Left ventricle myocardium inferior (tissue), 1 donor: ENCODE measurements at regions not wholly inside any gene's neighbourhood (a gene's known extent, or its start where the extent isn't known, plus 50 kb on each side); places are given as distances from the start of the nearest gene placed in this dataset.

Experiments used
- DNase-seq: peaks from one replicate; pipeline ENCODE4 v3.0.0-alpha.2; 2020
- H3K27ac ChIP-seq: fragments of 200-600 bp; replicated peaks from 2 replicates; pipeline ENCODE4 v1.8.0; 2021
- H3K27me3 ChIP-seq: fragments of 200-600 bp; 2 replicates; pipeline ENCODE4 v1.8.0; 2021; ENCODE audit warnings: low read depth
- H3K36me3 ChIP-seq: fragments of 200-600 bp; 2 replicates; pipeline ENCODE4 v1.8.0; 2021
- H3K4me1 ChIP-seq: fragments of 200-600 bp; 2 replicates; pipeline ENCODE4 v1.8.0; 2021
- H3K4me3 ChIP-seq: fragments of 200-600 bp; 2 replicates; pipeline ENCODE4 v1.8.0; 2021; ENCODE audit warnings: mild to moderate bottlenecking, moderate library complexity
- H3K9me3 ChIP-seq: fragments of 200-600 bp; replicated peaks from 2 replicates; pipeline ENCODE4 v1.8.0; 2021
- intact Hi-C: fragments of 100-400 bp; cut with micrococcal nuclease; formaldehyde crosslinking; loops from one replicate; pipeline ENCODE4 v1.11.0; 2022
- TF ChIP-seq, protein P1 (sequence below): fragments of 200-600 bp; IDR thresholded peaks from 2 replicates; pipeline ENCODE4 v1.8.0; 2021; ENCODE audit warnings: antibody characterized with exemption, mild to moderate bottlenecking, borderline replicate concordance
- donor health status: DM: no; HTN: yes; CAD: no; lungs with severe emphysema.

DNA sequence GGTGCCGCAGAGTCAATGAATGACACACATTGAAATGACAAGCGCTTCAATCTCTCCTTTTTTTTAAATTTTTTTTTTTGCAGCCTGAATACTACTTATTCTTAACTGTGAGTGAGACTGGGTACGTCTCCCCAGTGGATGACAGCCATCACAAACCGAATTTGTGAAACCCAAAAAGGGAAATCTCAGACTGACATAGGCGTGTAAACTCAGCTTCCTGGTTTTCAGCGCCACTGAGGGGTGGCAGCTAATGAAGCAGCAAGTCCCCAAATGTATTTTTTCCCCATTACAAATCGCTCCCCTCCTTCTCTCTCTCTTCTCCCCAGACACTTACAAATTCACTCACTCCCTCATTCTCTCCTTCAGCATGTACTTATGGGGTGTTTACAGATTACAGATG lies 196.0 kb downstream of the MAF start:
- TF ChIP-seq, protein P1, sequence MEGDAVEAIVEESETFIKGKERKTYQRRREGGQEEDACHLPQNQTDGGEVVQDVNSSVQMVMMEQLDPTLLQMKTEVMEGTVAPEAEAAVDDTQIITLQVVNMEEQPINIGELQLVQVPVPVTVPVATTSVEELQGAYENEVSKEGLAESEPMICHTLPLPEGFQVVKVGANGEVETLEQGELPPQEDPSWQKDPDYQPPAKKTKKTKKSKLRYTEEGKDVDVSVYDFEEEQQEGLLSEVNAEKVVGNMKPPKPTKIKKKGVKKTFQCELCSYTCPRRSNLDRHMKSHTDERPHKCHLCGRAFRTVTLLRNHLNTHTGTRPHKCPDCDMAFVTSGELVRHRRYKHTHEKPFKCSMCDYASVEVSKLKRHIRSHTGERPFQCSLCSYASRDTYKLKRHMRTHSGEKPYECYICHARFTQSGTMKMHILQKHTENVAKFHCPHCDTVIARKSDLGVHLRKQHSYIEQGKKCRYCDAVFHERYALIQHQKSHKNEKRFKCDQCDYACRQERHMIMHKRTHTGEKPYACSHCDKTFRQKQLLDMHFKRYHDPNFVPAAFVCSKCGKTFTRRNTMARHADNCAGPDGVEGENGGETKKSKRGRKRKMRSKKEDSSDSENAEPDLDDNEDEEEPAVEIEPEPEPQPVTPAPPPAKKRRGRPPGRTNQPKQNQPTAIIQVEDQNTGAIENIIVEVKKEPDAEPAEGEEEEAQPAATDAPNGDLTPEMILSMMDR: no peak
- H3K27ac ChIP-seq: no peak overlapping the region
- intact Hi-C loops: no loop called here

DNA sequence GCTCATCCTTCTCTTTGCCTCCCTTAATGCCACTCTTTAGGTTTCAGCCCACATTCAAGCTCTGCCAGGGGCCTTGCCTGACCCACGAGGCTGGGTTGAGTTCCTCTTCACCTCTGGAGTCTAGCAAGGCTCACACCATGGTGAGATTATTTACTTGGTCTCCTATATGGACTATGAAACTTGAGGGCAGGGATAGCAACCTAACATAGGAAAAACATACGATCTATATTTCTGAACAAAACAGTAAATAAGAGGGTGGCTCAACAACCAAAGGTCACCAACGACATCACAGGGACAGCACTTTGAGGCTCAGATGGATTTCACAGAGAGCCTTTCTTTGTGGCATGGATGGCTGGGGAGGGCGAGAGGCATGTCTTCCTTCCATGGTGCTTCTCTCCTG lies 197.0 kb downstream of the MAF start:
- no peaks in the 10 kb centered on the region for H3K4me1 ChIP-seq
- no peak overlapping the region for H3K27ac ChIP-seq
- H3K9me3 ChIP-seq: peaks cover 4% of the 10 kb centered on the region
- no peaks in the 10 kb centered on the region for H3K36me3 ChIP-seq
- no peak overlapping the region for H3K4me3 ChIP-seq
- intact Hi-C loops: no loop called here
- H3K27me3 ChIP-seq: peaks cover 14% of the 10 kb centered on the region
- no peak for DNase-seq
- TF ChIP-seq, protein P1: no peak

More for the DNA sequence above, 196.0 kb downstream of the MAF start:
- Histone ChIP-seq H3K36me3 (no peaks in the 10 kb centered on the region), H3K9me3 (peaks cover 4% of the 10 kb centered on the region), H3K4me1 (no peaks in the 10 kb centered on the region), H3K27me3 (peaks cover 14% of the 10 kb centered on the region), H3K4me3 (no peak overlapping the region)
- no peak for DNase-seq

- H3K27ac ChIP-seq: no peak overlapping the region
- H3K27me3 ChIP-seq: peaks cover 14% of the 10 kb centered on the region
- TF ChIP-seq, protein P1: no peak
- peaks cover 8% of the 10 kb centered on the region for H3K9me3 ChIP-seq
- no peak overlapping the region for H3K4me3 ChIP-seq
- DNase-seq: no peak
- H3K4me1 ChIP-seq: no peaks in the 10 kb centered on the region
- no peaks in the 10 kb centered on the region for H3K36me3 ChIP-seq
- intact Hi-C loops: no loop called here
These were observed 197.6 kb downstream of the MAF start for GRCh38 chr16:79402920-79403319.

- no peak for DNase-seq
- peaks cover 13% of the 10 kb centered on the region for H3K9me3 ChIP-seq
- no peaks in the 10 kb centered on the region for H3K4me1 ChIP-seq
- no peaks in the 10 kb centered on the region for H3K36me3 ChIP-seq
- TF ChIP-seq, protein P1: no peak
- H3K27ac ChIP-seq: no peak overlapping the region
- H3K27me3 ChIP-seq: peaks cover 14% of the 10 kb centered on the region
- intact Hi-C loops: no loop called here
- H3K4me3 ChIP-seq: no peak overlapping the region
These were observed 198.2 kb downstream of the MAF start for GRCh38 chr16:79402356-79402755.

DNA sequence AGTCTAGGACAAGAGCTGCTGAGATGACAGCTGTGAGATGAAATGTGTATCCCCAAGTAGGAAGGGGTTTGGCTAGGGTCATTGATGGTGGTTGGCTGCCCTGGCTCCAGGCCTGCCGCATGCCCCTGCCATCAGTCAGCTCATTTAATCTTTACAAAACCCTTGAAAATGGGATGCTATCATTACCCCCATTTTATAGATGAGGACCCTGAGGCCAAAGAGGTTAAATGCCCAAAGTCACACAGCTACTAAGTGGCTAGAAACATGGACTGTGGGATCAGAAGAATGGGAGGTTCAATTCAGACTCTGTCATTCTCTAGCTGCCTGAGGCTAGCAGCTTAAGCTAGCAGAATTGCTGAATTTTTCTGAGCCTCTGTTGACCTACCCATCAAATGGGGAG lies 198.8 kb downstream of the MAF start:
- H3K4me1 ChIP-seq: no peaks in the 10 kb centered on the region
- H3K36me3 ChIP-seq: no peaks in the 10 kb centered on the region
- intact Hi-C loops: no loop called here
- no peak overlapping the region for H3K4me3 ChIP-seq
- peaks cover 9% of the 10 kb centered on the region for H3K27me3 ChIP-seq
- no peak overlapping the region for H3K27ac ChIP-seq
- TF ChIP-seq, protein P1: no peak
- DNase-seq: no peak
- peaks cover 13% of the 10 kb centered on the region for H3K9me3 ChIP-seq

GRCh38 chr16:79401157-79401556 lies 199.4 kb downstream of the MAF start:
- no peak for DNase-seq
- no peaks in the 10 kb centered on the region for H3K36me3 ChIP-seq
- H3K9me3 ChIP-seq: peaks cover 13% of the 10 kb centered on the region
- peaks cover 5% of the 10 kb centered on the region for H3K27me3 ChIP-seq
- H3K4me1 ChIP-seq: no peaks in the 10 kb centered on the region
- TF ChIP-seq, protein P1: no peak
- no peak overlapping the region for H3K4me3 ChIP-seq
- no peak overlapping the region for H3K27ac ChIP-seq
- intact Hi-C loops: no loop called here
